ENCODE measurements at regions not wholly inside any gene's neighbourhood (a gene's known extent, or its start where the extent isn't known, plus 50 kb on each side); places are given as distances from the start of the nearest gene placed in this dataset.

DNA sequence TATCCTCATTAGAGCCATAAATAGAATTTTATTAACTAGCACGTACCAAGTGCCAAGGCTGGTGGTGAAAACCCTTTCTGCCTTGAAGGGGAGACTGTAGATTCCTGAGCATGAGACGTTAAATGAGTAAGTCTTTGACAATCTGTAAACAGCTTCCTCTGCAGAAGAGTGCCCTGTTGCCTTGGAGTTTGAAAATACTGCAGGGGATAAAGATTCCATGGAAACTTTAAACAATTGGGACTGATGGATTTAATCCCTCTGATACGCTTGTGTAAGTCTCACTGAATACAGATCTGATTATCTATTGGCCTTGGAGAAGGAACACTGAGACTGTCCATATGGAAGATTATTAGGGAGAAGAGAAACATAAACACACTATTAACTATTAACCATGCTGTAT is 1053.4 kb upstream of the RBFOX1 start:
- TF ChIP-seq OSR1 (CRISPR knock-in tag; IDR thresholded peaks at IDR 0.05), result no peak
- no peak for TF ChIP-seq ZNF70 (CRISPR knock-in tag; IDR thresholded peaks at IDR 0.05)
- ATAC-seq, result no peak

GRCh38 chr16:6274351-6274750 is 1058.3 kb upstream of the RBFOX1 start:
- TF ChIP-seq ZNF70 (CRISPR knock-in tag; IDR thresholded peaks at IDR 0.05), result no peak
- TF ChIP-seq TCF4 (CRISPR knock-in tag; IDR thresholded peaks at IDR 0.05; ENCODE audit: borderline replicate concordance), result no peak
- TF ChIP-seq, protein P1, sequence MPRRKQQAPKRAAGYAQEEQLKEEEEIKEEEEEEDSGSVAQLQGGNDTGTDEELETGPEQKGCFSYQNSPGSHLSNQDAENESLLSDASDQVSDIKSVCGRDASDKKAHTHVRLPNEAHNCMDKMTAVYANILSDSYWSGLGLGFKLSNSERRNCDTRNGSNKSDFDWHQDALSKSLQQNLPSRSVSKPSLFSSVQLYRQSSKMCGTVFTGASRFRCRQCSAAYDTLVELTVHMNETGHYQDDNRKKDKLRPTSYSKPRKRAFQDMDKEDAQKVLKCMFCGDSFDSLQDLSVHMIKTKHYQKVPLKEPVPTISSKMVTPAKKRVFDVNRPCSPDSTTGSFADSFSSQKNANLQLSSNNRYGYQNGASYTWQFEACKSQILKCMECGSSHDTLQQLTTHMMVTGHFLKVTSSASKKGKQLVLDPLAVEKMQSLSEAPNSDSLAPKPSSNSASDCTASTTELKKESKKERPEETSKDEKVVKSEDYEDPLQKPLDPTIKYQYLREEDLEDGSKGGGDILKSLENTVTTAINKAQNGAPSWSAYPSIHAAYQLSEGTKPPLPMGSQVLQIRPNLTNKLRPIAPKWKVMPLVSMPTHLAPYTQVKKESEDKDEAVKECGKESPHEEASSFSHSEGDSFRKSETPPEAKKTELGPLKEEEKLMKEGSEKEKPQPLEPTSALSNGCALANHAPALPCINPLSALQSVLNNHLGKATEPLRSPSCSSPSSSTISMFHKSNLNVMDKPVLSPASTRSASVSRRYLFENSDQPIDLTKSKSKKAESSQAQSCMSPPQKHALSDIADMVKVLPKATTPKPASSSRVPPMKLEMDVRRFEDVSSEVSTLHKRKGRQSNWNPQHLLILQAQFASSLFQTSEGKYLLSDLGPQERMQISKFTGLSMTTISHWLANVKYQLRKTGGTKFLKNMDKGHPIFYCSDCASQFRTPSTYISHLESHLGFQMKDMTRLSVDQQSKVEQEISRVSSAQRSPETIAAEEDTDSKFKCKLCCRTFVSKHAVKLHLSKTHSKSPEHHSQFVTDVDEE (CRISPR knock-in tag; IDR thresholded peaks at IDR 0.05), result no peak
- ATAC-seq, result no peak

DNA sequence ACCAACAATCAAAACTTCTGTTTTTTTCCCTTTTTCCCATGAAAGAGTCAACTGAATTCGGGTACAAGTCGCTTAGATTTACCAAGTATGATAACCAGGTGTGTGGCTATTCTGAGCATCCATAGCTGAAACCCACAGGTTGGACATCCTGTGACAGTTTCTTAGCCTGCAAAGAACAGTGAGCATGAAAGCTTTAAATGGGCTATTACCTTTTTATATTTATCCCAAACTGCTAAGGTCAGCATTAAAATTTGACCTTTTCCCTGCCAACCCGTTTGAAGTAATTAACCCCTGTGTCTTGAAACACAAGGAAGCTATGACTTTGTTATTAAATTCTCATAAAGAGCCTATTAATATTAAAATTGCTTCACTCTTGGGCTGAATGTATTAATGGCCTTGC is 1065.0 kb upstream of the RBFOX1 start:
- TF ChIP-seq ZFP30 (CRISPR knock-in tag; IDR thresholded peaks at IDR 0.05) (no peak), CSDC2 (CRISPR knock-in tag; IDR thresholded peaks at IDR 0.05) (no peak), ZFP3 (CRISPR knock-in tag; IDR thresholded peaks at IDR 0.05) (no peak), ZNF565 (CRISPR knock-in tag; conservative IDR thresholded peaks at IDR 0.05; ENCODE audit: low read depth) (no peak), BACH2 (CRISPR knock-in tag; IDR thresholded peaks at IDR 0.05; ENCODE audit: borderline replicate concordance) (no peak), SNAI2 (CRISPR knock-in tag; IDR thresholded peaks at IDR 0.05) (no peak)
- no peak for ATAC-seq

DNA sequence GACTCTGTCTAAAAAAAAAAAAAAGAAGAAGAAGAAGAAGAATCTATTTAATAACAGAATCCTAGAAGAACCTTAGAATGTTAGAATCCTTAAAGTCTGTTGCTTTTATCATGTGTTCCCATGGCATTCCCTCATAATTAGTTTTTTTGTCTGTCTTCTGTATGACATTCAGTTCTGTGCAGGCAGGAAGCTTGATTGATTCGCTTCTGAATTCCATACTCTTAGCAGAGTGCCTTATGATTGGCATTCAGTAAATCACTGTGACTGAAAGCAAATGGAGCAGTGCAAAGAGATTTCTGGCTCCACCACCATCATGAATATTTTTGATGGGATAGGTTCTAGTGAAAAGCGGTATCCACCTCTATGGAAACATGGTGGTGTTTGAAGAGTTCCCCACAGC is 1065.9 kb upstream of the RBFOX1 start:
- ATAC-seq, result no peak
- TF ChIP-seq CREB5 (CRISPR knock-in tag; IDR thresholded peaks at IDR 0.05; ENCODE audit: low read depth), result no peak
- TF ChIP-seq PPARA (CRISPR knock-in tag; IDR thresholded peaks at IDR 0.05; ENCODE audit: borderline replicate concordance), result no peak
- no peak for TF ChIP-seq PATZ1 (CRISPR knock-in tag; IDR thresholded peaks at IDR 0.05; ENCODE audit: borderline replicate concordance)
- TF ChIP-seq TCF4 (CRISPR knock-in tag; IDR thresholded peaks at IDR 0.05; ENCODE audit: borderline replicate concordance), result no peak
- no peak for TF ChIP-seq GLIS3 (CRISPR knock-in tag; IDR thresholded peaks at IDR 0.05)

GRCh38 chr16:6265968-6266367 is 1066.7 kb upstream of the RBFOX1 start:
- no peak for ATAC-seq
- TF ChIP-seq CREB5 (CRISPR knock-in tag; IDR thresholded peaks at IDR 0.05; ENCODE audit: low read depth) (no peak), ZNF565 (CRISPR knock-in tag; conservative IDR thresholded peaks at IDR 0.05; ENCODE audit: low read depth) (no peak), CSRNP3 (CRISPR knock-in tag; IDR thresholded peaks at IDR 0.05) (no peak), ZFP3 (CRISPR knock-in tag; IDR thresholded peaks at IDR 0.05) (no peak), ARNTL (CRISPR knock-in tag; IDR thresholded peaks at IDR 0.05; ENCODE audit: borderline replicate concordance, low read depth) (no peak), BACH2 (CRISPR knock-in tag; IDR thresholded peaks at IDR 0.05; ENCODE audit: borderline replicate concordance) (no peak), TOX (CRISPR knock-in tag; IDR thresholded peaks at IDR 0.05; ENCODE audit: borderline replicate concordance) (no peak), PATZ1 (CRISPR knock-in tag; IDR thresholded peaks at IDR 0.05; ENCODE audit: borderline replicate concordance) (no peak), ZC3H10 (CRISPR knock-in tag; IDR thresholded peaks at IDR 0.05) (no peak), CSDC2 (CRISPR knock-in tag; IDR thresholded peaks at IDR 0.05) (no peak), ESRRG (CRISPR knock-in tag; IDR thresholded peaks at IDR 0.05) (no peak), RARB (CRISPR knock-in tag; IDR thresholded peaks at IDR 0.05) (no peak), OSR1 (CRISPR knock-in tag; IDR thresholded peaks at IDR 0.05) (no peak), ZNF8 (CRISPR knock-in tag; IDR thresholded peaks at IDR 0.05) (no peak), TCF4 (CRISPR knock-in tag; IDR thresholded peaks at IDR 0.05; ENCODE audit: borderline replicate concordance) (no peak), GLIS3 (CRISPR knock-in tag; IDR thresholded peaks at IDR 0.05) (no peak), SNAI2 (CRISPR knock-in tag; IDR thresholded peaks at IDR 0.05) (no peak), PPARA (CRISPR knock-in tag; IDR thresholded peaks at IDR 0.05; ENCODE audit: borderline replicate concordance) (no peak)
- TF ChIP-seq, protein P2, sequence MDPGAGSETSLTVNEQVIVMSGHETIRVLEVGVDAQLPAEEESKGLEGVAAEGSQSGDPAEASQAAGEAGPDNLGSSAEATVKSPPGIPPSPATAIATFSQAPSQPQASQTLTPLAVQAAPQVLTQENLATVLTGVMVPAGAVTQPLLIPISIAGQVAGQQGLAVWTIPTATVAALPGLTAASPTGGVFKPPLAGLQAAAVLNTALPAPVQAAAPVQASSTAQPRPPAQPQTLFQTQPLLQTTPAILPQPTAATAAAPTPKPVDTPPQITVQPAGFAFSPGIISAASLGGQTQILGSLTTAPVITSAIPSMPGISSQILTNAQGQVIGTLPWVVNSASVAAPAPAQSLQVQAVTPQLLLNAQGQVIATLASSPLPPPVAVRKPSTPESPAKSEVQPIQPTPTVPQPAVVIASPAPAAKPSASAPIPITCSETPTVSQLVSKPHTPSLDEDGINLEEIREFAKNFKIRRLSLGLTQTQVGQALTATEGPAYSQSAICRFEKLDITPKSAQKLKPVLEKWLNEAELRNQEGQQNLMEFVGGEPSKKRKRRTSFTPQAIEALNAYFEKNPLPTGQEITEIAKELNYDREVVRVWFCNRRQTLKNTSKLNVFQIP (CRISPR knock-in tag; IDR thresholded peaks at IDR 0.05; ENCODE audit: borderline replicate concordance, low read depth), result no peak

All from SK-N-SH treated with all-trans-retinoic acid at 6 μM for 48 hours (cell line).